Upper lobe of left lung (tissue), 4 donors: ENCODE measurements at regions not wholly inside any gene's neighbourhood (a gene's known extent, or its start where the extent isn't known, plus 50 kb on each side); places are given as distances from the start of the nearest gene placed in this dataset.

Source experiments
- CTCF ChIP-seq, 6 experiments: fragments of 450-650 bp in 4 of 6; fragments of 200-600 bp in 2 of 6; sonication (generic) in 2 of 6; IDR thresholded peaks; one replicate each; pipeline ENCODE4 v1.5.1; 2016 to 2019; ENCODE audit warnings: antibody characterized with exemption in 6 of 6
- POLR2A ChIP-seq, 4 donors: fragments of 450-650 bp; IDR thresholded peaks; one replicate each; pipeline ENCODE4 v1.5.1; 2016 to 2017; ENCODE audit warnings: antibody characterized with exemption in 4 of 4, mild to moderate bottlenecking in 2 of 4
- POLR2AphosphoS5 ChIP-seq, 2 donors: sonication (generic); formaldehyde crosslinking; IDR thresholded peaks; one replicate each; pipeline ENCODE4 v1.5.1; 2017; ENCODE audit warnings: antibody characterized with exemption in 2 of 2

GRCh38 chr5:24849210-24849609 lies 204.4 kb upstream of the CDH10 start:
- TF ChIP-seq CTCF (IDR thresholded peaks at IDR 0.05) (no peak), POLR2AphosphoS5 (IDR thresholded peaks at IDR 0.05) (no peak), POLR2A (IDR thresholded peaks at IDR 0.05) (no peak)
